A549 (cell line): ENCODE measurements at regions not wholly inside any gene's neighbourhood (a gene's known extent, or its start where the extent isn't known, plus 50 kb on each side); places are given as distances from the start of the nearest gene placed in this dataset.

Experiments used
- CBX2 ChIP-seq: fragments of 200-600 bp; sonication (generic); IDR thresholded peaks from 2 replicates; pipeline ENCODE4 v1.6.1; 2016; ENCODE audit warnings: low read depth, mild to moderate bottlenecking, borderline replicate concordance
- MYC ChIP-seq: IDR thresholded peaks from 2 replicates; pipeline ENCODE4 v1.6.1; 2012; ENCODE audit warnings: mild to moderate bottlenecking, inconsistent platforms, low read length, improper control_type of control experiment, borderline replicate concordance
- POLR2A ChIP-seq: IDR thresholded peaks from 2 replicates; pipeline ENCODE4 v1.6.1; 2012; ENCODE audit warnings: mild to moderate bottlenecking, low read length
- RAD21 ChIP-seq, 2 experiments: fragments of >200 bp in 1 of 2; sonication (Bioruptor Twin) in 1 of 2; formaldehyde crosslinking in 1 of 2; IDR thresholded peaks in 1 of 2; conservative IDR thresholded peaks in 1 of 2; 2 replicates in 1 of 2; 3 replicates in 1 of 2; pipeline ENCODE4 v1.6.1; 2012 to 2018; ENCODE audit warnings: inconsistent platforms in 1 of 2
- RCOR1 ChIP-seq: fragments of 150-350 bp; IDR thresholded peaks from 2 replicates; pipeline ENCODE4 v1.6.1; 2014; ENCODE audit warnings: antibody characterized with exemption, low read length, low read depth
- ZFP36 ChIP-seq: fragments of 450-650 bp; IDR thresholded peaks from 2 replicates; pipeline ENCODE4 v1.6.1; 2014; ENCODE audit warnings: borderline replicate concordance; ENCODE audit not compliant: partially characterized antibody
- TF ChIP-seq, protein P1 (sequence below): IDR thresholded peaks from 2 replicates; pipeline ENCODE4 v1.6.1; 2012; ENCODE audit warnings: low read depth, borderline replicate concordance
- TF ChIP-seq, protein P2 (sequence below): fragments of 200-600 bp; sonication (generic); IDR thresholded peaks from 2 replicates; pipeline ENCODE4 v1.6.1; 2016; ENCODE audit warnings: antibody characterized with exemption, mild to moderate bottlenecking, moderate library complexity
- TF ChIP-seq, protein P3 (sequence below): fragments of >200 bp; sonication (Bioruptor Twin); formaldehyde crosslinking; IDR thresholded peaks from 3 replicates; pipeline ENCODE4 v1.5.1; 2016
- TF ChIP-seq, protein P4 (sequence below): IDR thresholded peaks from 2 replicates; pipeline ENCODE4 v1.6.1; 2012

DNA sequence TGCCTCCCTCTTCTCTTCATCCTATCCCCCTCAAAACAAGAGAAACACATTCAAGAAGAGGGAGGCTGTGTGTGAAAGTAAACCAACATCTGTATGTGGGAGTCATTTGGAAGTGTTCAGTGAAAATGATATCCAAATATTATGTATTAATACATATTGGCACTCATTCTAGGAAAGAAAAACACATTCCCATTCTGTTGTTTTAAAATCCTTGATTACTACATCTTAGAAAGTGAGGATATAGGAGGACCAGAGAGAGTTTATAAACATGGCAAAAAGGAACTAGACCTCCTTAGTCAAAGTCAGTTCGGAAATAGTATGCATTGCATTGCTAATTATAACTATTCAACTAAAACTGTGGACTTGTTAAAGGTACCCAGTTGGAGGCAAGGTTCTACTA lies 786.6 kb downstream of the ADGRL2 start:
- TF ChIP-seq POLR2A (no peak), CBX2 (no peak), MYC (no peak), RAD21 (conservative IDR thresholded peaks at IDR 0.05 in 1 of 2, IDR thresholded peaks at IDR 0.05 in 1 of 2) (no peak), RCOR1 (no peak), ZFP36 (no peak)
- TF ChIP-seq, protein P1, sequence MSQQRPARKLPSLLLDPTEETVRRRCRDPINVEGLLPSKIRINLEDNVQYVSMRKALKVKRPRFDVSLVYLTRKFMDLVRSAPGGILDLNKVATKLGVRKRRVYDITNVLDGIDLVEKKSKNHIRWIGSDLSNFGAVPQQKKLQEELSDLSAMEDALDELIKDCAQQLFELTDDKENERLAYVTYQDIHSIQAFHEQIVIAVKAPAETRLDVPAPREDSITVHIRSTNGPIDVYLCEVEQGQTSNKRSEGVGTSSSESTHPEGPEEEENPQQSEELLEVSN, result no peak
- TF ChIP-seq, protein P2, sequence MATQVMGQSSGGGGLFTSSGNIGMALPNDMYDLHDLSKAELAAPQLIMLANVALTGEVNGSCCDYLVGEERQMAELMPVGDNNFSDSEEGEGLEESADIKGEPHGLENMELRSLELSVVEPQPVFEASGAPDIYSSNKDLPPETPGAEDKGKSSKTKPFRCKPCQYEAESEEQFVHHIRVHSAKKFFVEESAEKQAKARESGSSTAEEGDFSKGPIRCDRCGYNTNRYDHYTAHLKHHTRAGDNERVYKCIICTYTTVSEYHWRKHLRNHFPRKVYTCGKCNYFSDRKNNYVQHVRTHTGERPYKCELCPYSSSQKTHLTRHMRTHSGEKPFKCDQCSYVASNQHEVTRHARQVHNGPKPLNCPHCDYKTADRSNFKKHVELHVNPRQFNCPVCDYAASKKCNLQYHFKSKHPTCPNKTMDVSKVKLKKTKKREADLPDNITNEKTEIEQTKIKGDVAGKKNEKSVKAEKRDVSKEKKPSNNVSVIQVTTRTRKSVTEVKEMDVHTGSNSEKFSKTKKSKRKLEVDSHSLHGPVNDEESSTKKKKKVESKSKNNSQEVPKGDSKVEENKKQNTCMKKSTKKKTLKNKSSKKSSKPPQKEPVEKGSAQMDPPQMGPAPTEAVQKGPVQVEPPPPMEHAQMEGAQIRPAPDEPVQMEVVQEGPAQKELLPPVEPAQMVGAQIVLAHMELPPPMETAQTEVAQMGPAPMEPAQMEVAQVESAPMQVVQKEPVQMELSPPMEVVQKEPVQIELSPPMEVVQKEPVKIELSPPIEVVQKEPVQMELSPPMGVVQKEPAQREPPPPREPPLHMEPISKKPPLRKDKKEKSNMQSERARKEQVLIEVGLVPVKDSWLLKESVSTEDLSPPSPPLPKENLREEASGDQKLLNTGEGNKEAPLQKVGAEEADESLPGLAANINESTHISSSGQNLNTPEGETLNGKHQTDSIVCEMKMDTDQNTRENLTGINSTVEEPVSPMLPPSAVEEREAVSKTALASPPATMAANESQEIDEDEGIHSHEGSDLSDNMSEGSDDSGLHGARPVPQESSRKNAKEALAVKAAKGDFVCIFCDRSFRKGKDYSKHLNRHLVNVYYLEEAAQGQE, result no peak
- TF ChIP-seq, protein P3, sequence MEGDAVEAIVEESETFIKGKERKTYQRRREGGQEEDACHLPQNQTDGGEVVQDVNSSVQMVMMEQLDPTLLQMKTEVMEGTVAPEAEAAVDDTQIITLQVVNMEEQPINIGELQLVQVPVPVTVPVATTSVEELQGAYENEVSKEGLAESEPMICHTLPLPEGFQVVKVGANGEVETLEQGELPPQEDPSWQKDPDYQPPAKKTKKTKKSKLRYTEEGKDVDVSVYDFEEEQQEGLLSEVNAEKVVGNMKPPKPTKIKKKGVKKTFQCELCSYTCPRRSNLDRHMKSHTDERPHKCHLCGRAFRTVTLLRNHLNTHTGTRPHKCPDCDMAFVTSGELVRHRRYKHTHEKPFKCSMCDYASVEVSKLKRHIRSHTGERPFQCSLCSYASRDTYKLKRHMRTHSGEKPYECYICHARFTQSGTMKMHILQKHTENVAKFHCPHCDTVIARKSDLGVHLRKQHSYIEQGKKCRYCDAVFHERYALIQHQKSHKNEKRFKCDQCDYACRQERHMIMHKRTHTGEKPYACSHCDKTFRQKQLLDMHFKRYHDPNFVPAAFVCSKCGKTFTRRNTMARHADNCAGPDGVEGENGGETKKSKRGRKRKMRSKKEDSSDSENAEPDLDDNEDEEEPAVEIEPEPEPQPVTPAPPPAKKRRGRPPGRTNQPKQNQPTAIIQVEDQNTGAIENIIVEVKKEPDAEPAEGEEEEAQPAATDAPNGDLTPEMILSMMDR, result no peak
- TF ChIP-seq, protein P4, sequence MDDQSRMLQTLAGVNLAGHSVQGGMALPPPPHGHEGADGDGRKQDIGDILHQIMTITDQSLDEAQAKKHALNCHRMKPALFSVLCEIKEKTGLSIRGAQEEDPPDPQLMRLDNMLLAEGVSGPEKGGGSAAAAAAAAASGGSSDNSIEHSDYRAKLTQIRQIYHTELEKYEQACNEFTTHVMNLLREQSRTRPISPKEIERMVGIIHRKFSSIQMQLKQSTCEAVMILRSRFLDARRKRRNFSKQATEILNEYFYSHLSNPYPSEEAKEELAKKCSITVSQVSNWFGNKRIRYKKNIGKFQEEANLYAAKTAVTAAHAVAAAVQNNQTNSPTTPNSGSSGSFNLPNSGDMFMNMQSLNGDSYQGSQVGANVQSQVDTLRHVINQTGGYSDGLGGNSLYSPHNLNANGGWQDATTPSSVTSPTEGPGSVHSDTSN, result no peak
